H9 (cell line): ENCODE measurements at regions not wholly inside any gene's neighbourhood (a gene's known extent, or its start where the extent isn't known, plus 50 kb on each side); places are given as distances from the start of the nearest gene placed in this dataset.

Experiments
- DNase-seq: peaks from one replicate; pipeline ENCODE4 v3.0.0-alpha.2; 2017
- H2AFZ ChIP-seq: one replicate; pipeline ENCODE4 v1.6.1; 2013; ENCODE audit warnings: mild to moderate bottlenecking, low read length, control low read depth, moderate library complexity
- H2AK5ac ChIP-seq: 2 replicates; pipeline ENCODE4 v1.6.1; 2013; ENCODE audit warnings: low read length, control low read depth, mixed read lengths; ENCODE audit not compliant: insufficient read length
- H2BK120ac ChIP-seq: one replicate; pipeline ENCODE4 v1.6.1; 2013; ENCODE audit warnings: low read depth, mild to moderate bottlenecking, low read length, control low read depth, inconsistent platforms; ENCODE audit not compliant: poor library complexity, severe bottlenecking
- H2BK12ac ChIP-seq: 2 replicates; pipeline ENCODE4 v1.6.1; 2013; ENCODE audit warnings: low read length, control low read depth, mixed read lengths, low read depth; ENCODE audit not compliant: insufficient read length
- H2BK15ac ChIP-seq: 2 replicates; pipeline ENCODE4 v1.6.1; 2013; ENCODE audit warnings: low read depth, low read length, control low read depth
- H2BK20ac ChIP-seq: one replicate; pipeline ENCODE4 v1.6.1; 2013; ENCODE audit warnings: low read depth, mild to moderate bottlenecking, low read length, control low read depth, inconsistent platforms; ENCODE audit not compliant: poor library complexity, severe bottlenecking
- H2BK5ac ChIP-seq: 2 replicates; pipeline ENCODE4 v1.6.1; 2013; ENCODE audit warnings: low read length, control low read depth, mixed read lengths; ENCODE audit not compliant: insufficient read length
- H3K14ac ChIP-seq: 2 replicates; pipeline ENCODE4 v1.6.1; 2013; ENCODE audit warnings: low read length, control low read depth; ENCODE audit not compliant: insufficient read depth
- H3K18ac ChIP-seq: 2 replicates; pipeline ENCODE4 v1.6.1; 2013; ENCODE audit warnings: low read depth, mild to moderate bottlenecking, mixed read lengths, low read length, control low read depth; ENCODE audit not compliant: insufficient read length
- H3K23ac ChIP-seq: 2 replicates; pipeline ENCODE4 v1.6.1; 2013; ENCODE audit warnings: low read length, control low read depth, mixed read lengths, low read depth; ENCODE audit not compliant: insufficient read length
- H3K23me2 ChIP-seq: 2 replicates; pipeline ENCODE4 v1.6.1; 2013; ENCODE audit warnings: low read depth, mild to moderate bottlenecking, mixed read lengths, low read length, control low read depth; ENCODE audit not compliant: insufficient read length, poor library complexity, severe bottlenecking
- H3K27ac ChIP-seq: 2 replicates; pipeline ENCODE4 v1.5.1; 2013; ENCODE audit warnings: low read length, control low read depth, mixed read lengths, low read depth; ENCODE audit not compliant: insufficient read length
- H3K27me3 ChIP-seq: 2 replicates; pipeline ENCODE4 v1.6.1; 2013; ENCODE audit warnings: low read length, control low read depth, inconsistent platforms; ENCODE audit not compliant: insufficient read depth
- H3K4ac ChIP-seq: 2 replicates; pipeline ENCODE4 v1.6.1; 2013; ENCODE audit warnings: low read depth, mild to moderate bottlenecking, control low read depth, inconsistent platforms, low read length, moderate library complexity
- H3K4me1 ChIP-seq: 2 replicates; pipeline ENCODE4 v1.6.1; 2013; ENCODE audit warnings: low read length, control low read depth, inconsistent platforms; ENCODE audit not compliant: insufficient read depth
- H3K4me2 ChIP-seq: 2 replicates; pipeline ENCODE4 v1.6.1; 2013; ENCODE audit warnings: low read length, control low read depth, mixed read lengths; ENCODE audit not compliant: insufficient read length, insufficient read depth
- H3K56ac ChIP-seq: 2 replicates; pipeline ENCODE4 v1.6.1; 2013; ENCODE audit warnings: low read depth, mild to moderate bottlenecking, mixed read lengths, low read length, control low read depth; ENCODE audit not compliant: insufficient read length
- H3K79me1 ChIP-seq: 2 replicates; pipeline ENCODE4 v1.6.1; 2013; ENCODE audit warnings: low read depth, mild to moderate bottlenecking, moderate library complexity, low read length, control low read depth, inconsistent platforms; ENCODE audit not compliant: insufficient read depth, poor library complexity, severe bottlenecking
- H3K79me2 ChIP-seq: 2 replicates; pipeline ENCODE4 v1.6.1; 2013; ENCODE audit warnings: low read length, control low read depth, inconsistent platforms; ENCODE audit not compliant: insufficient read depth
- H3K9ac ChIP-seq: 2 replicates; pipeline ENCODE4 v1.6.1; 2013; ENCODE audit warnings: low read length, control low read depth, mixed read lengths; ENCODE audit not compliant: insufficient read length; ENCODE audit errors: extremely low read depth
- H3K9me3 ChIP-seq: one replicate; pipeline ENCODE4 v1.6.1; 2013; ENCODE audit warnings: low read depth, low read length, inconsistent platforms; ENCODE audit not compliant: control insufficient read depth
- H3T11ph ChIP-seq: one replicate; pipeline ENCODE4 v1.6.1; 2013; ENCODE audit warnings: mild to moderate bottlenecking, low read length, control low read depth, inconsistent platforms
- H4K20me1 ChIP-seq: one replicate; pipeline ENCODE4 v1.6.1; 2013; ENCODE audit not compliant: control insufficient read depth, insufficient read length, insufficient read depth
- H4K5ac ChIP-seq: 2 replicates; pipeline ENCODE4 v1.6.1; 2013; ENCODE audit warnings: low read depth, mild to moderate bottlenecking, mixed read lengths, low read length, control low read depth; ENCODE audit not compliant: insufficient read length
- H4K8ac ChIP-seq: replicated peaks from 2 replicates; pipeline ENCODE4 v1.6.1; 2013; ENCODE audit warnings: low read length, control low read depth, mixed read lengths, low read depth; ENCODE audit not compliant: insufficient read length
- H4K91ac ChIP-seq: 2 replicates; pipeline ENCODE4 v1.6.1; 2013; ENCODE audit warnings: low read depth, mild to moderate bottlenecking, moderate library complexity, mixed read lengths, low read length, control low read depth; ENCODE audit not compliant: insufficient read length
- H3K27ac Mint-ChIP-seq, 3 experiments: 2 replicates in 2 of 3; 3 replicates in 1 of 3; pipeline ENCODE4 v1.8.0; 2020 to 2021; ENCODE audit warnings: mixed read lengths in 3 of 3, mild to moderate bottlenecking in 1 of 3, moderate library complexity in 1 of 3
- H3K27me3 Mint-ChIP-seq: 2 replicates; pipeline ENCODE4 v1.8.0; 2021; ENCODE audit warnings: low read depth, mild to moderate bottlenecking, moderate library complexity, mixed read lengths
- H3K36me3 Mint-ChIP-seq, 3 experiments: 2 replicates in 2 of 3; 3 replicates in 1 of 3; pipeline ENCODE4 v1.8.0; 2020 to 2021; ENCODE audit warnings: low read depth in 3 of 3, mixed read lengths in 3 of 3; ENCODE audit not compliant: insufficient read depth in 1 of 3
- H3K4me1 Mint-ChIP-seq, 2 experiments: 2 replicates each; pipeline ENCODE4 v1.8.0; 2020; ENCODE audit warnings: mixed read lengths in 2 of 2
- H3K4me3 Mint-ChIP-seq, 2 experiments: 2 replicates in 1 of 2; 3 replicates in 1 of 2; pipeline ENCODE4 v1.8.0; 2020 to 2021; ENCODE audit warnings: mild to moderate bottlenecking in 2 of 2, mixed read lengths in 2 of 2, moderate library complexity in 1 of 2
- H3K9me3 Mint-ChIP-seq, 2 experiments: 2 replicates in 1 of 2; 3 replicates in 1 of 2; pipeline ENCODE4 v1.8.0; 2020; ENCODE audit warnings: mild to moderate bottlenecking in 2 of 2, mixed read lengths in 2 of 2, moderate library complexity in 1 of 2
- WGBS: extraction: QIAGEN DNeasy Blood & Tissue Kit; methylation state at CpG from one replicate; pipeline ENCODE4 v1.1.7; 2013; ENCODE audit warnings: missing lambda C conversion rate, low lambda C conversion rate, mixed read lengths; ENCODE audit not compliant: insufficient read length; ENCODE audit errors: extremely low coverage; 5-methylcytosine and 5-hydroxymethylcytosine counted together
- TF ChIP-seq, protein P1 (sequence below): fragments of 200-600 bp; sonication (generic); conservative IDR thresholded peaks from 3 replicates; pipeline ENCODE4 v1.8.0; 2021; ENCODE audit warnings: antibody characterized with exemption, mild to moderate bottlenecking

DNA sequence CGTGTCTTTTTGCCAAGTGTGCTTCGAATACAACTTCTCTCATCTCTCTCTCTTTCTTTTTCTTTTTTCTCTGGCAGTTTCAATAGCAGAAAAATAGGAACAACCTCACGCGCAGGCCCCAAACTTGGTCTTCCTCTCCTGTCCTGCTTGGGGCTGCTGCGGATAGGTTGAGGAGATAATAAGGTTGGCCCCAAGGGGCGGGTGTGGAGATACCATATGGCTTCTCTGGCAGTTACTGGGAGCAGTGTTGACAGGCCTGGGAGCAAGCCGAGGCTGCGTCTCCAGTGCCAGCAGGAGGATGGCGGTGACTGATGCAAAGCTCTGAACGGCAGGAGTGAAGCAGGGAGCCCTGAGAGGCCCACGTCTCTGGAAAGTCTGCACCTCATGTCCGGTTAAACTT lies 89.5 kb upstream of the MANSC4 start:
- no peak for DNase-seq
- H3K56ac ChIP-seq: no peak overlapping the region
- Mint-ChIP-seq H3K4me1 (no peaks in the 10 kb centered on the region), H3K27ac (0 out of 7 replicates have a peak overlapping the region, but pooled peaks of 1 of the 3 experiments have one; percentile 18), H3K36me3 (peaks cover 0 to 7% (median 4%) of the 10 kb centered on the region in 3 experiments; a peak in 5 of 7 replicates), H3K27me3 (no peaks in the 10 kb centered on the region), H3K4me3 (no peak overlapping the region), H3K9me3 (peaks cover 10 to 13% of the 10 kb centered on the region in 2 experiments)
- H2BK20ac ChIP-seq: no peak overlapping the region
- H2AFZ ChIP-seq: no peak overlapping the region
- no peak overlapping the region for H3K4me2 ChIP-seq
- no peak overlapping the region for H3K18ac ChIP-seq
- H4K8ac ChIP-seq: no peak overlapping the region
- H3K79me2 ChIP-seq: no peaks in the 10 kb centered on the region
- no peak overlapping the region for H3K23ac ChIP-seq
- H3K14ac ChIP-seq: no peak overlapping the region
- H3K4ac ChIP-seq: no peak overlapping the region
- no peak overlapping the region for H4K5ac ChIP-seq
- H3T11ph ChIP-seq: no peak overlapping the region
- H4K20me1 ChIP-seq: no peaks in the 10 kb centered on the region
- H3K27me3 ChIP-seq: no peaks in the 10 kb centered on the region
- no peak overlapping the region for H3K27ac ChIP-seq
- H3K4me1 ChIP-seq: no peaks in the 10 kb centered on the region
- H3K79me1 ChIP-seq: no peaks in the 10 kb centered on the region
- no peak overlapping the region for H2AK5ac ChIP-seq
- H2BK12ac ChIP-seq: no peak overlapping the region
- no peak overlapping the region for H2BK5ac ChIP-seq
- WGBS: no CpG with 5 or more reads among the region's 12 CpGs
- no peak overlapping the region for H2BK15ac ChIP-seq
- H3K23me2 ChIP-seq: no peaks in the 10 kb centered on the region
- no peak overlapping the region for H3K9ac ChIP-seq
- no peak overlapping the region for H4K91ac ChIP-seq
- no peak overlapping the region for H2BK120ac ChIP-seq
- no peaks in the 10 kb centered on the region for H3K9me3 ChIP-seq
- TF ChIP-seq, protein P1, sequence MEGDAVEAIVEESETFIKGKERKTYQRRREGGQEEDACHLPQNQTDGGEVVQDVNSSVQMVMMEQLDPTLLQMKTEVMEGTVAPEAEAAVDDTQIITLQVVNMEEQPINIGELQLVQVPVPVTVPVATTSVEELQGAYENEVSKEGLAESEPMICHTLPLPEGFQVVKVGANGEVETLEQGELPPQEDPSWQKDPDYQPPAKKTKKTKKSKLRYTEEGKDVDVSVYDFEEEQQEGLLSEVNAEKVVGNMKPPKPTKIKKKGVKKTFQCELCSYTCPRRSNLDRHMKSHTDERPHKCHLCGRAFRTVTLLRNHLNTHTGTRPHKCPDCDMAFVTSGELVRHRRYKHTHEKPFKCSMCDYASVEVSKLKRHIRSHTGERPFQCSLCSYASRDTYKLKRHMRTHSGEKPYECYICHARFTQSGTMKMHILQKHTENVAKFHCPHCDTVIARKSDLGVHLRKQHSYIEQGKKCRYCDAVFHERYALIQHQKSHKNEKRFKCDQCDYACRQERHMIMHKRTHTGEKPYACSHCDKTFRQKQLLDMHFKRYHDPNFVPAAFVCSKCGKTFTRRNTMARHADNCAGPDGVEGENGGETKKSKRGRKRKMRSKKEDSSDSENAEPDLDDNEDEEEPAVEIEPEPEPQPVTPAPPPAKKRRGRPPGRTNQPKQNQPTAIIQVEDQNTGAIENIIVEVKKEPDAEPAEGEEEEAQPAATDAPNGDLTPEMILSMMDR: no peak
